Endothelial cell (in vitro differentiated cells): ENCODE measurements at regions not wholly inside any gene's neighbourhood (a gene's known extent, or its start where the extent isn't known, plus 50 kb on each side); places are given as distances from the start of the nearest gene placed in this dataset.

Experiments used
- DNase-seq: peaks from one replicate; pipeline ENCODE4 v3.0.0; 2021; ENCODE audit warnings: low spot score
- H3K27ac Mint-ChIP-seq: one replicate; pipeline ENCODE4 v1.8.0; 2021; ENCODE audit warnings: mixed read lengths, inconsistent platforms; ENCODE audit not compliant: unreplicated experiment
- H3K27me3 Mint-ChIP-seq: one replicate; pipeline ENCODE4 v1.8.0; 2021; ENCODE audit warnings: mild to moderate bottlenecking, moderate library complexity, mixed read lengths, inconsistent platforms; ENCODE audit not compliant: unreplicated experiment
- H3K36me3 Mint-ChIP-seq: one replicate; pipeline ENCODE4 v1.8.0; 2021; ENCODE audit warnings: mild to moderate bottlenecking, low read depth, mixed read lengths, inconsistent platforms; ENCODE audit not compliant: unreplicated experiment
- H3K4me1 Mint-ChIP-seq: one replicate; pipeline ENCODE4 v1.8.0; 2021; ENCODE audit warnings: mild to moderate bottlenecking, mixed read lengths, inconsistent platforms; ENCODE audit not compliant: unreplicated experiment
- H3K4me3 Mint-ChIP-seq: one replicate; pipeline ENCODE4 v1.8.0; 2021; ENCODE audit warnings: mild to moderate bottlenecking, mixed read lengths, inconsistent platforms; ENCODE audit not compliant: unreplicated experiment
- H3K9me3 Mint-ChIP-seq: one replicate; pipeline ENCODE4 v1.8.0; 2021; ENCODE audit warnings: mixed read lengths, inconsistent platforms; ENCODE audit not compliant: unreplicated experiment
- CTCF ChIP-seq: fragments of 200-600 bp; sonication (generic); IDR thresholded peaks from one replicate; pipeline ENCODE4 v1.5.0; 2021; ENCODE audit warnings: antibody characterized with exemption; ENCODE audit not compliant: unreplicated experiment

GRCh38 chr1:25004355-25004754, 74.3 kb upstream of the RUNX3 start:
- no peak for TF ChIP-seq CTCF
- H3K4me1 Mint-ChIP-seq, result no peaks in the 10 kb centered on the region
- no peaks in the 10 kb centered on the region for H3K36me3 Mint-ChIP-seq
- H3K27ac Mint-ChIP-seq, result no peak overlapping the region
- H3K9me3 Mint-ChIP-seq, result no peaks in the 10 kb centered on the region
- no peak for DNase-seq
- H3K4me3 Mint-ChIP-seq, result no peak overlapping the region
- H3K27me3 Mint-ChIP-seq, result peaks cover 3% of the 10 kb centered on the region

- Mint-ChIP-seq H3K4me3 (no peak overlapping the region), H3K27me3 (peaks cover 3% of the 10 kb centered on the region), H3K9me3 (no peaks in the 10 kb centered on the region), H3K27ac (no peak overlapping the region), H3K36me3 (no peaks in the 10 kb centered on the region), H3K4me1 (no peaks in the 10 kb centered on the region)
- no peak for TF ChIP-seq CTCF
- DNase-seq, result no peak
These were observed 73.5 kb upstream of the RUNX3 start for GRCh38 chr1:25003457-25004190.

GRCh38 chr1:25003000-25003399, 72.9 kb upstream of the RUNX3 start:
- DNase-seq, result no peak
- Mint-ChIP-seq H3K27ac (no peak overlapping the region), H3K4me3 (no peak overlapping the region), H3K9me3 (no peaks in the 10 kb centered on the region), H3K27me3 (peaks cover 3% of the 10 kb centered on the region), H3K4me1 (no peaks in the 10 kb centered on the region), H3K36me3 (no peaks in the 10 kb centered on the region)
- TF ChIP-seq CTCF, result no peak

GRCh38 chr1:25001125-25001915, 71.2 kb upstream of the RUNX3 start:
- Mint-ChIP-seq H3K27ac (no peak overlapping the region), H3K4me3 (no peak overlapping the region)
- TF ChIP-seq CTCF, result no peak

GRCh38 chr1:24999906-25000305, 69.8 kb upstream of the RUNX3 start:
- no peak for DNase-seq
- H3K27ac Mint-ChIP-seq, result no peak overlapping the region
- H3K4me1 Mint-ChIP-seq, result no peaks in the 10 kb centered on the region
- H3K36me3 Mint-ChIP-seq, result peaks cover 6% of the 10 kb centered on the region
- no peak for TF ChIP-seq CTCF
- H3K27me3 Mint-ChIP-seq, result peaks cover 3% of the 10 kb centered on the region
- H3K9me3 Mint-ChIP-seq, result no peaks in the 10 kb centered on the region
- no peak overlapping the region for H3K4me3 Mint-ChIP-seq

More at GRCh38 chr1:25001125-25001915, 71.2 kb upstream of the RUNX3 start:
- Mint-ChIP-seq H3K27me3 (peaks cover 3% of the 10 kb centered on the region), H3K36me3 (peaks cover 6% of the 10 kb centered on the region), H3K4me1 (no peaks in the 10 kb centered on the region), H3K9me3 (no peaks in the 10 kb centered on the region)
- DNase-seq, result no peak
